ENCODE measurements at regions not wholly inside any gene's neighbourhood (a gene's known extent, or its start where the extent isn't known, plus 50 kb on each side); places are given as distances from the start of the nearest gene placed in this dataset.

GRCh38 chr6:95515975-95516374 lies 61.4 kb upstream of the MANEA start:
- ATAC-seq (no peak), FAIRE-seq (no peak), DNase-seq (ENCODE audit: low spot score) (no peak)
- CTCF ChIA-PET (ENCODE audit: low intra/inter-chr PET ratio, low total read pairs) = no interaction called here
- no peak overlapping the region for H3K4me3 ChIP-seq (replicated peaks in 1 of 3; ENCODE audit: insufficient read depth in 1 of 3, low read depth in 2 of 3, low read length in 3 of 3)
- POLR2A ChIA-PET = no interaction called here
- in situ Hi-C loops (cut with HindIII; ENCODE audit: extremely low pct_ligation_motif_present, low pct_unique_long_range_greater_than_20kb) = no loop called here
- no peak overlapping the region for H3K9ac ChIP-seq (ENCODE audit: insufficient read depth, low read depth, low read length)
- no peaks in the 10 kb centered on the region for H3K27me3 ChIP-seq (ENCODE audit: control insufficient read depth in 1 of 2, insufficient read depth in 2 of 2, low read length in 2 of 2)
- H3K79me2 ChIP-seq (ENCODE audit: insufficient read depth, low read length) = no peaks in the 10 kb centered on the region
- 0% methylated on average over 2 of the region's 2 CpGs for WGBS (ENCODE audit: low lambda C conversion rate)
- intact Hi-C loops (cut with micrococcal nuclease; ENCODE audit: unreplicated experiment) = no loop called here
- no peaks in the 10 kb centered on the region for H3K9me3 ChIP-seq (ENCODE audit: low read length)
- no peaks in the 10 kb centered on the region for H4K20me1 ChIP-seq (ENCODE audit: insufficient read depth, low read length)
- no TSS peak for BruUV-seq (replicated peaks)
- H3K36me3 ChIP-seq (replicated peaks in 1 of 2; ENCODE audit: control insufficient read depth in 1 of 2, insufficient read depth in 2 of 2, low read length in 2 of 2) = no peaks in the 10 kb centered on the region
- TF ChIP-seq SNAPC4 (CRISPR knock-in tag; IDR thresholded peaks at IDR 0.05) (no peak), HOXD1 (CRISPR knock-in tag; IDR thresholded peaks at IDR 0.05) (no peak), ZBTB8A (CRISPR knock-in tag; IDR thresholded peaks at IDR 0.05; ENCODE audit: borderline replicate concordance, low read depth) (no peak), PBX2 (CRISPR knock-in tag; IDR thresholded peaks at IDR 0.05) (no peak), ZNF142 (CRISPR knock-in tag; IDR thresholded peaks at IDR 0.05) (no peak), ATF3 (CRISPR knock-in tag; IDR thresholded peaks at IDR 0.05) (no peak), ZIK1 (CRISPR knock-in tag; IDR thresholded peaks at IDR 0.05; ENCODE audit: borderline replicate concordance, low read depth) (no peak), PLSCR1 (CRISPR knock-in tag; IDR thresholded peaks at IDR 0.05; ENCODE audit: borderline replicate concordance) (no peak), TFAP4 (IDR thresholded peaks at IDR 0.05; ENCODE audit: borderline replicate concordance, low read depth) (no peak), HOXA5 (CRISPR knock-in tag; IDR thresholded peaks at IDR 0.05) (no peak)
- H3K4me2 ChIP-seq (ENCODE audit: low read depth, low read length) = no peak overlapping the region
- no peak overlapping the region for H2AFZ ChIP-seq (ENCODE audit: low read length)
- H3K4me1 ChIP-seq (ENCODE audit: insufficient read depth, low read length) = no peaks in the 10 kb centered on the region
- H3K27ac ChIP-seq (ENCODE audit: extremely low read length, insufficient read depth, low read length) = no peak overlapping the region
